ENCODE measurements at regions not wholly inside any gene's neighbourhood (a gene's known extent, or its start where the extent isn't known, plus 50 kb on each side); places are given as distances from the start of the nearest gene placed in this dataset.

- TF ChIP-seq, protein P1, sequence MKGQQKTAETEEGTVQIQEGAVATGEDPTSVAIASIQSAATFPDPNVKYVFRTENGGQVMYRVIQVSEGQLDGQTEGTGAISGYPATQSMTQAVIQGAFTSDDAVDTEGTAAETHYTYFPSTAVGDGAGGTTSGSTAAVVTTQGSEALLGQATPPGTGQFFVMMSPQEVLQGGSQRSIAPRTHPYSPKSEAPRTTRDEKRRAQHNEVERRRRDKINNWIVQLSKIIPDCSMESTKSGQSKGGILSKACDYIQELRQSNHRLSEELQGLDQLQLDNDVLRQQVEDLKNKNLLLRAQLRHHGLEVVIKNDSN (IDR thresholded peaks at IDR 0.05): no peak
- TF ChIP-seq, protein P2, sequence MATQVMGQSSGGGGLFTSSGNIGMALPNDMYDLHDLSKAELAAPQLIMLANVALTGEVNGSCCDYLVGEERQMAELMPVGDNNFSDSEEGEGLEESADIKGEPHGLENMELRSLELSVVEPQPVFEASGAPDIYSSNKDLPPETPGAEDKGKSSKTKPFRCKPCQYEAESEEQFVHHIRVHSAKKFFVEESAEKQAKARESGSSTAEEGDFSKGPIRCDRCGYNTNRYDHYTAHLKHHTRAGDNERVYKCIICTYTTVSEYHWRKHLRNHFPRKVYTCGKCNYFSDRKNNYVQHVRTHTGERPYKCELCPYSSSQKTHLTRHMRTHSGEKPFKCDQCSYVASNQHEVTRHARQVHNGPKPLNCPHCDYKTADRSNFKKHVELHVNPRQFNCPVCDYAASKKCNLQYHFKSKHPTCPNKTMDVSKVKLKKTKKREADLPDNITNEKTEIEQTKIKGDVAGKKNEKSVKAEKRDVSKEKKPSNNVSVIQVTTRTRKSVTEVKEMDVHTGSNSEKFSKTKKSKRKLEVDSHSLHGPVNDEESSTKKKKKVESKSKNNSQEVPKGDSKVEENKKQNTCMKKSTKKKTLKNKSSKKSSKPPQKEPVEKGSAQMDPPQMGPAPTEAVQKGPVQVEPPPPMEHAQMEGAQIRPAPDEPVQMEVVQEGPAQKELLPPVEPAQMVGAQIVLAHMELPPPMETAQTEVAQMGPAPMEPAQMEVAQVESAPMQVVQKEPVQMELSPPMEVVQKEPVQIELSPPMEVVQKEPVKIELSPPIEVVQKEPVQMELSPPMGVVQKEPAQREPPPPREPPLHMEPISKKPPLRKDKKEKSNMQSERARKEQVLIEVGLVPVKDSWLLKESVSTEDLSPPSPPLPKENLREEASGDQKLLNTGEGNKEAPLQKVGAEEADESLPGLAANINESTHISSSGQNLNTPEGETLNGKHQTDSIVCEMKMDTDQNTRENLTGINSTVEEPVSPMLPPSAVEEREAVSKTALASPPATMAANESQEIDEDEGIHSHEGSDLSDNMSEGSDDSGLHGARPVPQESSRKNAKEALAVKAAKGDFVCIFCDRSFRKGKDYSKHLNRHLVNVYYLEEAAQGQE (IDR thresholded peaks at IDR 0.05; ENCODE audit: low read depth): no peak
- TF ChIP-seq EP300 (IDR thresholded peaks at IDR 0.05; ENCODE audit: borderline replicate concordance): no peak
Observed at GRCh38 chr16:88325087-88325750, 57.5 kb upstream of the ZNF469 start.

Measured in Ishikawa (cell line).